ENCODE measurements at regions not wholly inside any gene's neighbourhood (a gene's known extent, or its start where the extent isn't known, plus 50 kb on each side); places are given as distances from the start of the nearest gene placed in this dataset.
"Not testable (repeated sequence)": the region's sequence is repeated elsewhere in the genome, so short reads cannot be mapped to it uniquely, and the experiment has no call there.

DNA sequence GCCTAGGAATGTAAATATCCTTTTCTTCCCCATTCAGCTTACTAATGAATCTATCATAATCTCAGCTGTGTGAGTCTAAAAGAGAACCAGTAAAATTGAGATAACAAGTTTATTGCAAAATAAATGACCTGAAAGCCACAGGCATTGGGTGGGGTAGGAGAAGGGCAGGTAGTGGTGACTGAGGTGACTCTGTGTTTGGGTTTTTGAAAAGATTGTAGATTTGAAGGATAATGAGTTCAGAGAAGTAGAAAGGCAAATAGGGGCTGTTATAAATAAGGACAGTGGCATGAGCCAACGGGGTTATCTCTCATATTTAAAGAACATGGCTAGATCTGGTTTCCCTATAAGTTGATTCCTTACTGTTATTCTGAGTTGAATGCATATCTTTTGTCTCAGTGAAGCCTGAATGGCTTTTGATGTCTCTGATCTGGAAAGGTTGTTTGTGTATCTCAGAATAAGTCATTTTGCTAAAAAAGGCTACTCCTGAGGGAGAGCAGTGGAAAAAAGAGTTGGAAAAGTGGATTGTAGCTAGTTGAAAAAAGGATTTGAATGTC is 92.3 kb upstream of the TPTE start:
- DNase-seq (ENCODE audit: low spot score) = peak; percentile 31

- DNase-seq (ENCODE audit: low spot score) = no peak
Observed at GRCh38 chr21:10430005-10430404, 91.4 kb upstream of the TPTE start.

- not testable (repeated sequence) for DNase-seq (ENCODE audit: low spot score)
Observed at GRCh38 chr21:10431995-10432394, 89.4 kb upstream of the TPTE start.

DNA sequence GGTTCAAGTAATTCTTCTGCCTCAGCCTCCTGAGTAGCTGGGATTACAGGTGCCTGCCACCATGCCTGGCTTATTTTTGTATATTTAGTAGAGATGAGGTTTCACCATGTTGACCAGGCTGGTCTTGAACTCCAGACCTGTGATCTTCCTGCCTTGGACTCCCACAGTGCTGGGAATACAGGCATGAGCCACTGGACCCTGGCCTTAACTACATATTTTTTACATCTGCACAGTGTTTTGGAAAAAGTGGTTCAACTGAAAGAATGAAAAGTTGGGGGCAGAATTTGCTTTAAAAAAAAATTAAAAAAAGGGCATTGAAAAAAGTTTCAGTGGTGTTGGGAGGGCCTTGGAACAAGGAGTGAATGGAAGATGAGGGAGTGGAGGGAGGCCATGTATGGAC is 88.9 kb upstream of the TPTE start:
- DNase-seq (ENCODE audit: low spot score) = not testable (repeated sequence)

DNA sequence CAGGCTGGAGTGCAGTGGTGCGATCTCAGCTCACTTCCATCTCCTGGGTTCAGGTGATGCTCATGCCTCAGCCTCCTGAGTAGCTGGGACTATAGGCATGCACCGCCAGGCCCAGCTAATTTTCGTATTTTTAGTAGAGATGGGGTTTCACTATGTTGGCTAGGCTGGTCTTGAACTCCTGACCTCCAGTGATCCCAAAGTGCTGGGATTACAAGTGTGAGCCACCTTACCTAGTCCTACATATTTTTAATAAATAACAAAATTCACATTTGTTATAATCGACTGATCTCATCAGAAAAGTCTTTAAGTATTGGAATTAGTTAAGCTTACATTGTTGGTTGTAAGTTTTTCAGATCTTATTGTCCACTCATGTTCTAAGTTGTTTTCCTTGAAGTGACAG is 83.4 kb upstream of the TPTE start:
- DNase-seq (ENCODE audit: low spot score) = not testable (repeated sequence)

GRCh38 chr21:10440639-10441038 is 80.7 kb upstream of the TPTE start:
- not testable (repeated sequence) for DNase-seq (ENCODE audit: low spot score)

DNA sequence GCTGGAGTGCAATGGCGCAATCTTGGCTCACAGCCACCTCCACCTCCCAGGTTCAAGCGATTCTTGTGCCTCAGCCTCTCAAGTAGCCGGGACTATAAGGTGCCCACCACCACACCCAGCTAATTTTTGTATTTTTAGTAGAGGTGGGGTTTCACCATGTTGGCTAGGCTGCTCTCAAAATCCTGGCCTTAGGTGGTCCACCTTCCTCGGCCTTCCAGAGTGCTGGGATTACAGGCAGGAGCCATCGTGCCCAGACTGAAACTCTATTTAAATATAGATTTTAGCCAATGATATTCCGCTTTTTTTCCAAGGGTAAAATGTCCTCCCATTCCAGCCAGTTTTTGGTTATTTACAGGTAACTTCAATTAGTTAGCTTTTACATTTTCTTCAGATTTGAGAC is 79.4 kb upstream of the TPTE start:
- DNase-seq (ENCODE audit: low spot score) = not testable (repeated sequence)

GRCh38 chr21:10445685-10446084 is 75.7 kb upstream of the TPTE start:
- DNase-seq (ENCODE audit: low spot score) = not testable (repeated sequence)

DNA sequence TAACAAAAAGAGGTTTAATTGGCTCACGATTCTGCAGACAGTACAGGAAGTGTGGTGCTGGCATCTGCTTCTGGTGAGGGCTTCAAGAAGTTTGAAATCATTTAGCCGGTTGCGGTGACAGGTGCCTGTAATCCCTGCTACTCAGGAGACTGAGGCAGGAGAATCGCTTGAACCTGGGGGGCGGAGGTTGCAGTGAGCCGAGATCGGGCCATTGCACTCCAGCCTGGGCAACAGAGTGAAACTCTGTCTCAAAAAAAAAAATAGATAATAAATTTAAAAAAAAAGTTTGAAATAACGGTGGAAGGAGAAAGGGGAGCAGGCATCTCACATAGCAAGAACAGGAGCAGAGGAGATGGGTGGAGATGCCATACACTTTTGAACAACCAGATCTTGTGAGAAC is 71.9 kb upstream of the TPTE start:
- DNase-seq (ENCODE audit: low spot score) = not testable (repeated sequence)

DNA sequence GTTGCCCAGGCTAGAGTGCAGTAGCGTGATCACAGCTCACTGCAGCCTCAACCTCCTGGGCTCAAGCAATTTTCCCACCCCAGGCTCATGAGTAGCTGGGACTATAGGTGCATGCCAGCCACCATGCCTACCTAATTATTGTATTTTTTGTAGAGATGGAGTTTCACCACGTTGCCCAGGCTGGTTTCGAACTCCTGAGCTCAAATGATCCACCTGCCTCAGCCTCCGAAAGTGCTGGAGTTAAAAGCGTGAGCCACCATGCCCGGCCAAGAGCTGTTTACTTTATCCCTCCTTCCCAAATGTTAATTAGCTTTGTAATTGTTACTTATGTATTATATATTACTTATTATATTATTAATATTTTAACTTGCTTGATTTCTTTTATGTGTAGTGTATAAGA is 70.1 kb upstream of the TPTE start:
- not testable (repeated sequence) for DNase-seq (ENCODE audit: low spot score)

DNA sequence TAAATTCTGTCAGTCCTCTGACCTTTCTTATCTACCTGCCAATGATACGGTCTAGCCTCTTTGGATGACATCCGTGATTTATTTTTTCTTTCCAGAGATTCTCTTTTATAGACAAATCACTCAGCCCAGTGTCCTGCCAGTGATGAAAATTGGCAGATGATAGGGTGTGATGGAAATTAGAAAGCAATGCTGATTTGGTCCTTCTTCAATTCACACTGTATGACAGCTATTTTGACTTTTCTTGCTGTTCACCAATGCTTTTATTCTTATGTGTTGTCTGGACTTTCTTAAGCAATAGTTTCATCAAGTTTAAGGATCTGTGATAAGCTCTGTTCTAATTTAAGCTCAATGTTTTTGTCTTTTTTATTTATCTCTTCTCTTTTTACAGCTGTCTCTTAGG is 63.6 kb upstream of the TPTE start:
- DNase-seq (ENCODE audit: low spot score) = not testable (repeated sequence)

- not testable (repeated sequence) for DNase-seq (ENCODE audit: low spot score)
Observed at GRCh38 chr21:10460957-10461356, 60.4 kb upstream of the TPTE start.

- not testable (repeated sequence) for DNase-seq (ENCODE audit: low spot score)
Observed at GRCh38 chr21:10461445-10461844, 59.9 kb upstream of the TPTE start.

- DNase-seq (ENCODE audit: low spot score) = no peak
Observed at GRCh38 chr21:10463156-10463555, 58.2 kb upstream of the TPTE start.

DNA sequence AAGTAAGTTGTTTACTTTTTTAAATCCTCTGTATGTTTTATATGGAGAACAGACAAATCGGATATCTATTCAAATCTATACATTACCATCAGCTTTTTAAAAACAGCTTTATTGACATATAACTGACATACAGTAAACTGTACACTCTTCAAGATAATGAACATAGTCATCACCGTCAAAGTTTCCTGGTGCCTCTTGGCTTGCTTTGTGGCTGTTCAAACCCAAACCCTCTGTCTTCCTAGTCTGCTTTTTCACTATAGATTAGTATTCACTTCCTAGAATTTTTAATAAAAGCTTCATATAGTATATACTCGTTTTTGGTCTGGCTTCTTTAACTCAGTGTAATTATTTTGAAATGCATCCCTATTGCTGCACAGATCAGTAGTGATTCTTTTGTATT is 56.4 kb upstream of the TPTE start:
- DNase-seq (ENCODE audit: low spot score) = peak; percentile 6

- peak; percentile 3 for DNase-seq (ENCODE audit: low spot score)
Observed at GRCh38 chr21:10465524-10466110, 55.8 kb upstream of the TPTE start.

- no peak for DNase-seq (ENCODE audit: low spot score)
Observed at GRCh38 chr21:10466200-10466599, 55.2 kb upstream of the TPTE start.

Measured in hematopoietic multipotent progenitor cell treated with erythropoietin and hydrocortisone succinate and interleukin-3 and kit ligand, for 17 days (in vitro differentiated cells).